ENCODE measurements at regions not wholly inside any gene's neighbourhood (a gene's known extent, or its start where the extent isn't known, plus 50 kb on each side); places are given as distances from the start of the nearest gene placed in this dataset.
A peak's percentile ranks its signal among the peaks of the same experiment; 100 is the strongest.

GRCh38 chr6:164075981-164076615 is 661.6 kb downstream of the QKI start:
- no peak for TF ChIP-seq CTCF (IDR thresholded peaks at IDR 0.05; ENCODE audit: low read length, missing control alignments)
- H3K4me3 ChIP-seq (replicated peaks; ENCODE audit: low read depth, low read length) = no peak overlapping the region
- no peak for DNase-seq (ENCODE audit: low read depth)

GRCh38 chr6:164072240-164072666 is 657.7 kb downstream of the QKI start:
- DNase-seq (ENCODE audit: low read depth) = peak; percentile 40
- no peak overlapping the region for H3K4me3 ChIP-seq (replicated peaks; ENCODE audit: low read depth, low read length)
- no peak for TF ChIP-seq CTCF (IDR thresholded peaks at IDR 0.05; ENCODE audit: low read length, missing control alignments)

- DNase-seq (ENCODE audit: low read depth) = peak; percentile 90
- no peak for TF ChIP-seq CTCF (IDR thresholded peaks at IDR 0.05; ENCODE audit: low read length, missing control alignments)
- H3K4me3 ChIP-seq (replicated peaks; ENCODE audit: low read depth, low read length) = no peak overlapping the region
Observed at GRCh38 chr6:164069350-164069990, 655.0 kb downstream of the QKI start.

GRCh38 chr6:164068527-164068926 is 654.0 kb downstream of the QKI start:
- no peak overlapping the region for H3K4me3 ChIP-seq (replicated peaks; ENCODE audit: low read depth, low read length)
- no peak for TF ChIP-seq CTCF (IDR thresholded peaks at IDR 0.05; ENCODE audit: low read length, missing control alignments)
- DNase-seq (ENCODE audit: low read depth) = no peak

GRCh38 chr6:164066766-164067165 is 652.2 kb downstream of the QKI start:
- TF ChIP-seq CTCF (IDR thresholded peaks at IDR 0.05; ENCODE audit: low read length, missing control alignments) = no peak
- no peak for DNase-seq (ENCODE audit: low read depth)
- no peak overlapping the region for H3K4me3 ChIP-seq (replicated peaks; ENCODE audit: low read depth, low read length)

- DNase-seq (ENCODE audit: low read depth) = no peak
- no peak for TF ChIP-seq CTCF (IDR thresholded peaks at IDR 0.05; ENCODE audit: low read length, missing control alignments)
- H3K4me3 ChIP-seq (replicated peaks; ENCODE audit: low read depth, low read length) = no peak overlapping the region
Observed at GRCh38 chr6:164066335-164066734, 651.8 kb downstream of the QKI start.

- no peak for TF ChIP-seq CTCF (IDR thresholded peaks at IDR 0.05; ENCODE audit: low read length, missing control alignments)
Observed at GRCh38 chr6:164063346-164063745, 648.8 kb downstream of the QKI start.

More at GRCh38 chr6:164063346-164063745, 648.8 kb downstream of the QKI start:
- no peak overlapping the region for H3K4me3 ChIP-seq (replicated peaks; ENCODE audit: low read depth, low read length)
- no peak for DNase-seq (ENCODE audit: low read depth)
